ENCODE measurements at regions not wholly inside any gene's neighbourhood (a gene's known extent, or its start where the extent isn't known, plus 50 kb on each side); places are given as distances from the start of the nearest gene placed in this dataset.

DNA sequence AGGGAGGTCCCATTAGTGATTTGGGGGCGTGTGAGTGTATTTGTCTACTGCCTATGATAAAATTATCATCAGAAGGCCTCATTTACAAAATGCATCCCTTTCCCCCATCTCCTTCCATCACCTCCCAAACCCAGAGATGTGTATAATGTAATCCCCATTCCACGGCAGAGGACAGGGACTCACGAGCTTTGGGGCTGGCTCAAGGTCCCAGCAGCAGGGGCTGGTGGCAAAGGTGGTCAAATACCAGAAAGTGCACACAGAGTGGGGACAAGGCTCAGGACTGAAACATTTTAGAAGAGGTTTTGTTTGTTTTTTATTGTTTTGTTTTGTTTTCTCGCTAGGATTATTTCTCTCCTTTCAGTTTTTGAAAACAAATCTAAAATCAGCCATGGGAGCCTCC is 68.5 kb upstream of the TOP1 start:
- intact Hi-C loops (cut with DNase I; ENCODE audit: low total_unique reads), result loop anchor here (5.0 kb wide), 2 partner anchors 1073 to 1688 kb away; no protein-coding TSS in a partner anchor
- 88 to 97% (median 93%) methylated on average over 4 of the region's 4 CpGs for WGBS, 5 donors

DNA sequence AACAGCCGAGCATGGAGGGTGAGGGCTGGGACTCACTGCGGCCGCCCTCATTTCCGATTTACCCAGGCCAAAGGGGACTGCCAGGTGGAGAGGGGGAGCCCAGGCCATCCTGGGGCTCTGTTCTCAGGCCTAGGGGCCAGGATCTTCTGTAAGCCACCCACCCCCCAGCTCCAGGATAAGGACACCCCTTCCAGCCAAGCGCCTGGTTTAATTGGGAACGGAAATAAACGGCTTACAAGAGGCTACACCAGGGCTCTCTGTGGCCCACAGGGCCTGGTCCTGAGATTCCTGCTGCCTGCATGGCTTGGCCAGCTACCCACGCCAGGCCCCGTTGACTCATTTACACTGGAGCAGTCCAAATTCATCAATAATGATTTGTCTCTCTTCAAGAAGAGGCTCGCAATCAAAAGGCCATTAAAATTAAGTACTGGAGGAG is 68.1 kb upstream of the TOP1 start:
- no peak for TF ChIP-seq POLR2AphosphoS5 (IDR thresholded peaks at IDR 0.05)
- Histone ChIP-seq H3K4me3 (no peak overlapping the region), H3K27me3 (replicated peaks in 1 of 7) (peaks cover 0 to 10% (median 0%) of the 10 kb centered on the region in 7 donors), H3K27ac (no peak overlapping the region), H3K4me1 (peaks cover 0 to 32% (median 14%) of the 10 kb centered on the region in 6 donors), H3K9me3 (no peaks in the 10 kb centered on the region), H3K36me3 (no peaks in the 10 kb centered on the region)
- 78 to 87% (median 85%) methylated on average over 10 of the region's 10 CpGs for WGBS, 5 donors
- intact Hi-C loops (cut with DNase I; ENCODE audit: low total_unique reads), result loop anchor here (5.0 kb wide), 2 partner anchors 1073 to 1688 kb away; no protein-coding TSS in a partner anchor
- DNase-seq, result no peak

More for the DNA sequence above, 68.5 kb upstream of the TOP1 start:
- TF ChIP-seq POLR2AphosphoS5 (IDR thresholded peaks at IDR 0.05) (no peak), POLR2A (IDR thresholded peaks at IDR 0.05) (no peak)
- TF ChIP-seq, protein P1, sequence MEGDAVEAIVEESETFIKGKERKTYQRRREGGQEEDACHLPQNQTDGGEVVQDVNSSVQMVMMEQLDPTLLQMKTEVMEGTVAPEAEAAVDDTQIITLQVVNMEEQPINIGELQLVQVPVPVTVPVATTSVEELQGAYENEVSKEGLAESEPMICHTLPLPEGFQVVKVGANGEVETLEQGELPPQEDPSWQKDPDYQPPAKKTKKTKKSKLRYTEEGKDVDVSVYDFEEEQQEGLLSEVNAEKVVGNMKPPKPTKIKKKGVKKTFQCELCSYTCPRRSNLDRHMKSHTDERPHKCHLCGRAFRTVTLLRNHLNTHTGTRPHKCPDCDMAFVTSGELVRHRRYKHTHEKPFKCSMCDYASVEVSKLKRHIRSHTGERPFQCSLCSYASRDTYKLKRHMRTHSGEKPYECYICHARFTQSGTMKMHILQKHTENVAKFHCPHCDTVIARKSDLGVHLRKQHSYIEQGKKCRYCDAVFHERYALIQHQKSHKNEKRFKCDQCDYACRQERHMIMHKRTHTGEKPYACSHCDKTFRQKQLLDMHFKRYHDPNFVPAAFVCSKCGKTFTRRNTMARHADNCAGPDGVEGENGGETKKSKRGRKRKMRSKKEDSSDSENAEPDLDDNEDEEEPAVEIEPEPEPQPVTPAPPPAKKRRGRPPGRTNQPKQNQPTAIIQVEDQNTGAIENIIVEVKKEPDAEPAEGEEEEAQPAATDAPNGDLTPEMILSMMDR (IDR thresholded peaks at IDR 0.05 in 8 of 11, conservative IDR thresholded peaks at IDR 0.05 in 3 of 11), result no peak
- Histone ChIP-seq H3K9me3 (no peaks in the 10 kb centered on the region), H3K27ac (no peak overlapping the region), H3K36me3 (no peaks in the 10 kb centered on the region), H3K4me1 (peaks cover 0 to 32% (median 14%) of the 10 kb centered on the region in 6 donors), H3K27me3 (replicated peaks in 1 of 7) (peaks cover 0 to 10% (median 0%) of the 10 kb centered on the region in 7 donors), H3K4me3 (no peak overlapping the region)
- DNase-seq, result no peak

DNA sequence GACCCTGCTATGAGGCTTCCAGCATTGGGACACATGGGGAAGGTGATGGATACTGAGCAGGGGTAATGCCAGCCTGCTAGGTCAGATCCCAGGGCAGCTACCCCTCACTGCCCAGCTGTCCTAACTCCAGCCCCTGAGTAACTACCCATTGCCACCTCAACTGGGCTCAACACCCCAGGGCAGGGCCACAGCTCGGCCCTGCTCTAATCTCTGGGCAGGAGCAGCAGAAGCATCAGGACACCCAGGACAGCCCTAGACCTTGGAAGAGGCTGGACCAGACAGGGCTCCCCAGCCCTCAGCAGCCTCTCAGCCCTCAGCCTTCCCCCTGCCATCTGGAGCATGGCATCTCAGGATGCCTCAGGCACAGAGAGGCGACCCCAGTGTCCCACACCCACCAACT is 67.4 kb upstream of the TOP1 start:
- DNase-seq, result no peak
- Histone ChIP-seq H3K36me3 (no peaks in the 10 kb centered on the region), H3K4me1 (peaks cover 0 to 31% (median 14%) of the 10 kb centered on the region in 6 donors), H3K9me3 (no peaks in the 10 kb centered on the region), H3K27ac (no peak overlapping the region), H3K4me3 (no peak overlapping the region), H3K27me3 (replicated peaks in 1 of 7) (peaks cover 0 to 10% (median 0%) of the 10 kb centered on the region in 7 donors)
- intact Hi-C loops (cut with DNase I; ENCODE audit: low total_unique reads), result loop anchor here (5.0 kb wide), 2 partner anchors 1074 to 1689 kb away; no protein-coding TSS in a partner anchor
- whole genome bisulfite sequencing, 5 donors, result 50 to 100% (median 80%) methylated on average over 1 to 2 of the region's 2 CpGs
- TF ChIP-seq POLR2AphosphoS5 (IDR thresholded peaks at IDR 0.05), result no peak

DNA sequence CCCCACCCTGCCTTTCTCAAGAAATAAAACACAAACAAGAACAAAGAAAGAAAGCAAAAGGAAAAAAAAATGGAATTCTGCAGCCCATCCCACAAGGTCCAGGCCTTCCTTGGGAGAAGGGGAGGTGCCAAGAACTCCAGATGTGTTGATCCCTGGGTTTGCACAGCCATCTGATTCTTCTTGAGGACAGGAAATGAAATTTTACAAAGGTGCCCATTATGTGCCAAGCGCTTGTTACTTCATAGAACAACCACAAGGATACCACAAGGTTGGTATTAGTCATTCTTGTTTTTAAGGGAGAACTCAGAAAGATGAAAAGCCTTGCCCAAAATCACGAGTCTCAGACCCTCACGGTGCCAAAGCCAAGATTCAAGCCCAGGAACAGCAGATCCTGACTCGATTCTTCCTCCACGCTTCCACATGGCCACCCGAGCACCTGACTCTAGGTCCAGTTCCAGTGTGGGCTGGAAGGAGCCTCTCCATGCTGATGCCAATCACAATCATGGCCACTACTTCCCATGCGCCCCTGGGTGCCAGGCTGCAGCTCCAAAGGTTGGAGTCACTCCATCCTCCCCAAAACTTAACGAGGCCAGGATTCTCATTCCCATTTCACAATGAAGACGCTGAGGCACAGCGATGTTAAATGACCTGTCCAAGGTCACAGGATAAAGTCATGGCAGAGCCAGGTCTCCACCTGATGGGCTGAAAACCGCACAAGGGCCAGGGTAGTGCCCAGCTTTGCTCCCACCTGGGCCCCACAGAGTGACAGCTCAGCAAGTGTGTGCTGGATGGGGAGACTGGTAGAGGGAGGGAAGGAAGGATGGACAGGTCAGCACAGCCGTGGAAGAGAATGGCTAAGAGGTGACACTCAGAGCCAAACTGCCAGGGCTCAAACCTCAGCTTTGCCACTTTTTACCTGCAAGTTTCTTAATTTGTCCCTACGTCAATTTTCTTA is 66.7 kb upstream of the TOP1 start:
- intact Hi-C loops (cut with DNase I; ENCODE audit: low total_unique reads), result loop anchor here (5.0 kb wide), 2 partner anchors 1075 to 1690 kb away; no protein-coding TSS in a partner anchor
- H3K27ac ChIP-seq, result no peak overlapping the region
- 71 to 84% (median 76%) methylated on average over 13 of the region's 13 CpGs for WGBS, 5 donors
- peaks cover 0 to 23% (median 11%) of the 10 kb centered on the region in 6 donors for H3K4me1 ChIP-seq
- no peak overlapping the region for H3K4me3 ChIP-seq
- no peak for DNase-seq
- no peaks in the 10 kb centered on the region for H3K9me3 ChIP-seq
- H3K27me3 ChIP-seq (replicated peaks in 1 of 7), result peaks cover 0 to 10% (median 0%) of the 10 kb centered on the region in 7 donors
- H3K36me3 ChIP-seq, result no peaks in the 10 kb centered on the region
- TF ChIP-seq POLR2AphosphoS5 (IDR thresholded peaks at IDR 0.05), result no peak

DNA sequence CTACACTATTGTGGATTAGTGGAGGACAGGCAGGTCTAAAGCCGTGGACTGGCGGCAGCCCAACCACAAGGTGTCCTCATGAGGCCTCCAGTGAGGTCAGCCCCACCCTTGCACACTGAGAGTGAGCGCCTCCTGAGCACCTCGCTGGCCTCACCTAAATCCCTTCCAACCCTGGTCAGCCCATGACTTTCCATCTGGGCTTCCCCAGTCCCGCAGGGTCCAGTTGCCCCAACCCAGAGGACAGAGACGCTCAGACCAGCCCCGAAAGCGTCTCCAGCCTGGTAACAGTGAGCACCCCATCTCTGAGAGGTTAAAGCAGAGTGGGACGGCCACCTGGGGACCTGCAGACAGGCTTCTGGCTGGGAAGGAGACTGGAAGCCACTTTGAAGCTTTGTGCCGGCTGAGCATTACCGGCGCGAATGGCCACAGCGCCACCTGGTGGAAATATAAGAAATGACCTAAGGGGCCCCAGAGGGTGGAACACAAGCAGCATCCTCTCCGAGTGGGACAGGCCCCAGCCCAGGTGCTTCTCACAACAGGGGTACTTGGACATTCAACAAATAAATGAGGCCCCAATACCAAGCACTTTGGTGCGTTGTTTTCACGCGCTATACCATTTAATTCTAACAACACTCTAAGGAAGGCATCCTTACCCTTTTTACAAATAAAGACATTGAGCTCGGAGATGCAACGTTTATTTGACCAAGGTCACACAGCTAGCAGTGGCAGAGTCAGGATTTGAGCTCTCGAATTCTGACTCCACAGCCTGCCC is 65.7 kb upstream of the TOP1 start:
- Histone ChIP-seq H3K4me1 (peaks cover 0 to 23% (median 11%) of the 10 kb centered on the region in 6 donors), H3K9me3 (no peaks in the 10 kb centered on the region), H3K36me3 (no peaks in the 10 kb centered on the region), H3K27me3 (replicated peaks in 1 of 7) (peaks cover 0 to 10% (median 0%) of the 10 kb centered on the region in 7 donors), H3K4me3 (no peak overlapping the region), H3K27ac (no peak overlapping the region)
- peak; percentile 91 for DNase-seq
- TF ChIP-seq POLR2AphosphoS5 (IDR thresholded peaks at IDR 0.05) (no peak), POLR2A (IDR thresholded peaks at IDR 0.05) (no peak)
- TF ChIP-seq, protein P1 (IDR thresholded peaks at IDR 0.05 in 8 of 11, conservative IDR thresholded peaks at IDR 0.05 in 3 of 11), result peak; percentile 66 to 96 (median 87)
- intact Hi-C loops (cut with DNase I; ENCODE audit: low total_unique reads), result loop anchor here (5.0 kb wide), 2 partner anchors 1076 to 1691 kb away; no protein-coding TSS in a partner anchor
- 27 to 34% (median 28%) methylated on average over 21 of the region's 21 CpGs for WGBS, 5 donors

Measured in spleen (tissue), 11 donors.